Progenitor cell of endocrine pancreas (in vitro differentiated cells): ENCODE measurements at regions not wholly inside any gene's neighbourhood (a gene's known extent, or its start where the extent isn't known, plus 50 kb on each side); places are given as distances from the start of the nearest gene placed in this dataset.

Experiments
- DNase-seq: peaks from one replicate; pipeline ENCODE4 v3.0.0; 2021; ENCODE audit warnings: low spot score; ENCODE audit not compliant: unreplicated experiment
- H3K27ac Mint-ChIP-seq: 2 replicates; pipeline ENCODE4 v1.8.0; 2021; ENCODE audit warnings: mild to moderate bottlenecking, moderate library complexity, mixed read lengths
- H3K27me3 Mint-ChIP-seq: 2 replicates; pipeline ENCODE4 v1.8.0; 2021; ENCODE audit warnings: mixed read lengths
- H3K36me3 Mint-ChIP-seq: 2 replicates; pipeline ENCODE4 v1.8.0; 2022; ENCODE audit warnings: mixed read lengths; ENCODE audit not compliant: insufficient read depth
- H3K4me1 Mint-ChIP-seq: 2 replicates; pipeline ENCODE4 v1.8.0; 2021; ENCODE audit warnings: low read depth, mixed read lengths
- H3K4me3 Mint-ChIP-seq: 2 replicates; pipeline ENCODE4 v1.8.0; 2021; ENCODE audit warnings: low read depth, mild to moderate bottlenecking, moderate library complexity, mixed read lengths
- H3K9me3 Mint-ChIP-seq: 2 replicates; pipeline ENCODE4 v1.8.0; 2021; ENCODE audit warnings: low read depth, mixed read lengths
- CTCF ChIP-seq: fragments of 200-600 bp; sonication (generic); IDR thresholded peaks from one replicate; pipeline ENCODE4 v1.5.0; 2021; ENCODE audit warnings: antibody characterized with exemption, mild to moderate bottlenecking; ENCODE audit not compliant: unreplicated experiment

DNA sequence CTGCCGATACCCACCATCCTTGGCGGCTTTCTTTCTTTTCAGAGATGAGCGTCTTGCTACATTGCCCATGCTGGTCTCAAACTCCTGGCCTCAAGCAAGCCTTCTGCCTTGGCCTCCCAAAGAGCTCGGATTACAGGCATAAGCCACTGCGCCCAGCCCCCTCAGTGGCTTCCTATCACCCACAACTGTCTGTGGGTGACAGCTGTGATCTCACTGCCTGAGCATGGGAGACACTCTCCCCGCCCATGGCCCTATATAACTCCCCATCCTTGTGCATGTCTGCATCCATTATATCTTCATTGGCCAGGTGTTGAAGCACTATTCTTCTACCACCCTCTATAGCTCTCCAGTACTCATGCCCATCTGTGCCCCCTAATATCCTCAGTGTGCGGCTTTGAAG lies 76.2 kb downstream of the PTPRS start:
- Mint-ChIP-seq H3K36me3 (peaks cover 26% of the 10 kb centered on the region), H3K27ac (no peak overlapping the region), H3K27me3 (no peaks in the 10 kb centered on the region), H3K4me1 (no peaks in the 10 kb centered on the region), H3K4me3 (no peak overlapping the region), H3K9me3 (no peaks in the 10 kb centered on the region)
- TF ChIP-seq CTCF = no peak
- no peak for DNase-seq

DNA sequence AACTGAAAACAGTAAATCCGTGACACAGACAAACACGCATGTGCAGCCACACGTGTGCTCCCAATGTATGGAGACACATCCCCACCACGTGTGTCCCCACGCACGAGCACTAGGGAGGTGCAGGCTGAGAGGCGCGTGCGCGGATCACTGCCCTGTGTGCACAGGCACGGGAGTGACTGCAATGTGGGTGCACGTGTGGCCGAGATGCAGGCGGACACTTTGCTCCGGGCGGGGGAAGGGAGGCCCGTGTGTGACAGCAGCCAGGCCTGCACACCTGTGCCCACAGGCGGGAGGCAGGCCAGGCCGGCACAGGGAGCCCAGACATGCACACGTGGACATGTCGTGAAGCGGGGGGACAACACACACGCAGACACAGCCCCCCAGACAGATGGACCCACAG lies 77.0 kb downstream of the PTPRS start:
- H3K9me3 Mint-ChIP-seq = no peaks in the 10 kb centered on the region
- no peak overlapping the region for H3K27ac Mint-ChIP-seq
- H3K4me3 Mint-ChIP-seq = no peak overlapping the region
- H3K36me3 Mint-ChIP-seq = peaks cover 28% of the 10 kb centered on the region
- no peaks in the 10 kb centered on the region for H3K4me1 Mint-ChIP-seq
- no peak for TF ChIP-seq CTCF
- no peak for DNase-seq
- no peaks in the 10 kb centered on the region for H3K27me3 Mint-ChIP-seq

DNA sequence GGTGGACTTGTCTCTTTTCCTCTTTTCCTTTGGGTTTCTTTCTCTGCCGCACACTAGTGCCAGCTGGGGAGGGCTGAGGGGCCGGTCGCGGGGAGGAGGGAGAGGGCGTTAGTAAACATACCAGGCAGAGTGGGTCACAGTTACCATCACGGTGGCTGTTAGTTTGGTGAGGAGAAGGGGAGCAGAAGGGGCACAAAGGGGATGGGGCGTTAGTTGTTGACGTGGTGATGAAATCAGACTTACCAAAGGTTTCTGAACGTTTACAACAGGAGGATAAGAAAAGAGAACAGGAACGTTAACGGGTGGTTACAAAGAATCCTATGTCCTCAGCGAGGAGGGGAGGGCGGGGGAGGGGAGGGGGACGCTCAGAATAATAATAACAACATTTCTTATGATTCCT lies 77.9 kb downstream of the PTPRS start:
- H3K36me3 Mint-ChIP-seq = peaks cover 27% of the 10 kb centered on the region

DNA sequence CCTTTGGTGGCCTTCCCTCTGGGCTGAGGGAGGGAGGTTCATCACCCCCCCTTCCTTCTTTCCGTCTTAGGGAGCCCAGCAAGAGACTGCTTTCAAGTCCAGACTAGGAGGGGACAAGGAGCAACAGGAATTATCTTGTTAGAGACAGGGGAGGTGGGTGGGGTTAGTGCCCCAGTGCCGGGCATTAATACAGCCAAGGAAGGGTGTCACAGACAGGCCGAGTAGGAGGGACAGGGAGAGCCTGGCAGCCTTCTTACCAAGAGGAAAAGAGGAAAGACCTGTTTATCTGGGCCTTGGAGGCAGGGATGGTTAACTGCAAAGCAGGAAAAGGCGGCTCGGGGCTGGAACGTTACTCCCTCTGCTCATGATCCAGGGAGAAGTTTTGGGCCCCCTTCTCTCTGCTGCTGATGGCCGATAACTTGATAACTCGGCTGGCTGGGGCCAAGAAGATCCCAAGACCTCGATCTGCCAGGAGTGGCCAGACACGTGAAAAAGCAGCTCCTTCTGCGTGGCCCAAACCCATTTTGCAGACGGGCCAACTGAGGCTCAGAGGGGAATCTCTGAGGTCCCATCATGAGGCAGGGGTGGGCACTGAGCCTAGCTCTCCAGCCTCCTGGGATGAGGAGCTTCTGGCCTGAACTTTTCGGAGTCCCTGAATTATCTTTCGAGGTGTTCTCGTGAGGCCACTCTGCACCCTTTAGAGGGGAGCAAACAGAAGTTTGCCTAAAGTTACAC lies 79.3 kb downstream of the PTPRS start:
- Mint-ChIP-seq H3K27ac (no peak overlapping the region), H3K36me3 (peaks cover 29% of the 10 kb centered on the region), H3K27me3 (no peaks in the 10 kb centered on the region), H3K9me3 (no peaks in the 10 kb centered on the region), H3K4me3 (no peak overlapping the region), H3K4me1 (no peaks in the 10 kb centered on the region)
- TF ChIP-seq CTCF = no peak
- no peak for DNase-seq

More for the DNA sequence above, 77.9 kb downstream of the PTPRS start:
- H3K9me3 Mint-ChIP-seq = no peaks in the 10 kb centered on the region
- H3K27me3 Mint-ChIP-seq = no peaks in the 10 kb centered on the region
- H3K4me1 Mint-ChIP-seq = no peaks in the 10 kb centered on the region
- H3K27ac Mint-ChIP-seq = no peak overlapping the region
- no peak for TF ChIP-seq CTCF
- DNase-seq = no peak
- no peak overlapping the region for H3K4me3 Mint-ChIP-seq

DNA sequence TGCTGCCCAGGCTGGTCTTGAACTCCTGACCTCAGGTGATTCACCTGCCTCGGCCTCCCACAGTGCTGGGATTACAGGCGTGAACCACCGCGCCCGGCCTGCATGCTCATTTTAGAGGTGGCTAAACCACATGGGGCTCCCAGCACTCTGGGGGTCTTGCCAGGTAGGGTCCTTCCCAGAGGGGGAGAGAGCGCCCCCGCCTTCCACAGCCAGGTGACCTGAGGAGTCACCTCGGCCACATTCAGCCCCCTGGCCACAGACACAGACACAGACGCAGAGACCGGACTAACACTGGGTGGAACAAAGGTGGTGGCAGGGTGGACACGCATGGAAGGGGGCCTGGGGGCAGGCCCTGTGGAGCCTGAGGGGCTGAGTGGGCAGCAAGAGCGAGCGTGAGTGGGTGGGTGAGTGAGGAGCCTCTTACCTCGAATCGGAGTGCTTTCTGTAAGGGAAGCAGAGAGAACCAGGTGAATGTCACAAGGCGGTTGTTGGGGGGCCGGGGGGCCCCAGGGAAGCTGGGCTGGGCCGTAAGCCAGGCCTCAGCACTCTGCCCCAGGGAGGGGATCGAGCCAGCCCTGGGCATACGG lies 80.1 kb downstream of the PTPRS start:
- Mint-ChIP-seq H3K4me1 (no peaks in the 10 kb centered on the region), H3K27ac (no peak overlapping the region), H3K27me3 (no peaks in the 10 kb centered on the region), H3K9me3 (peaks cover 5% of the 10 kb centered on the region), H3K4me3 (no peak overlapping the region), H3K36me3 (peaks cover 37% of the 10 kb centered on the region)
- no peak for TF ChIP-seq CTCF
- DNase-seq = no peak
